IPS-20b (cell line): ENCODE measurements at regions not wholly inside any gene's neighbourhood (a gene's known extent, or its start where the extent isn't known, plus 50 kb on each side); places are given as distances from the start of the nearest gene placed in this dataset.
"Not testable (repeated sequence)": the region's sequence is repeated elsewhere in the genome, so short reads cannot be mapped to it uniquely, and the experiment has no call there.

ENCODE experiments used
- H3K27ac ChIP-seq: one replicate; pipeline ENCODE4 v1.5.1; 2013; ENCODE audit warnings: low read length
- H3K27me3 ChIP-seq: 2 replicates; pipeline ENCODE4 v1.6.1; 2013; ENCODE audit warnings: mild to moderate bottlenecking, low read length, inconsistent platforms; ENCODE audit not compliant: insufficient read depth
- H3K36me3 ChIP-seq: 2 replicates; pipeline ENCODE4 v1.6.1; 2013; ENCODE audit warnings: low read depth, mild to moderate bottlenecking, inconsistent platforms, low read length, moderate library complexity; ENCODE audit not compliant: insufficient read depth
- H3K4me1 ChIP-seq: 2 replicates; pipeline ENCODE4 v1.6.1; 2013; ENCODE audit warnings: mild to moderate bottlenecking, control low read depth, inconsistent platforms, low read length, moderate library complexity; ENCODE audit not compliant: insufficient read depth
- H3K4me3 ChIP-seq: 2 replicates; pipeline ENCODE4 v1.5.1; 2013; ENCODE audit warnings: mild to moderate bottlenecking, low read length, inconsistent platforms
- H3K9ac ChIP-seq: 2 replicates; pipeline ENCODE4 v1.6.1; 2013; ENCODE audit warnings: low read depth, mild to moderate bottlenecking, inconsistent platforms, low read length, moderate library complexity
- H3K9me3 ChIP-seq: 2 replicates; pipeline ENCODE4 v1.6.1; 2013; ENCODE audit warnings: mild to moderate bottlenecking, low read depth, low read length, inconsistent platforms; ENCODE audit not compliant: insufficient read depth

DNA sequence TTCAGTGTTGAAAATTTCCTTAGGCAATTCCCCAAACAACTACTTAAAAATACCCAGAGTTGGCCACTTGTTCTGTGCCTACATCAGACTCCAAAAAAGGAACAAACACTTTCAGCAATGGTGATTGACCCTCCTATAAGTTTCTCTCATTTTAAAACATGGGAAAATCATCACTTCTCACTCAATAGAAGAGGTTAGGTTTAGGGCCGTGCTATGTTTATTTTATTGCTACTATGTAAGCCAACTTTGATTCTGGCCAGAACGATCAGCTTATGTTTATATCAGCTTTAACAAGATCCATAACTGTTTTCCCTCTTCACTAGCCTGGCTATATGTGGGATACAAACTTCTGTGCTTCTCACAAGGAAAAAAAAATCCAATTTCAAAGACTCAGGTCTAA lies 133.1 kb downstream of the MTNR1A start:
- no peak overlapping the region for H3K27ac ChIP-seq
- H3K9ac ChIP-seq: no peak overlapping the region
- H3K27me3 ChIP-seq: no peaks in the 10 kb centered on the region
- no peaks in the 10 kb centered on the region for H3K4me1 ChIP-seq
- H3K9me3 ChIP-seq: no peaks in the 10 kb centered on the region
- no peaks in the 10 kb centered on the region for H3K36me3 ChIP-seq
- H3K4me3 ChIP-seq: no peak overlapping the region

DNA sequence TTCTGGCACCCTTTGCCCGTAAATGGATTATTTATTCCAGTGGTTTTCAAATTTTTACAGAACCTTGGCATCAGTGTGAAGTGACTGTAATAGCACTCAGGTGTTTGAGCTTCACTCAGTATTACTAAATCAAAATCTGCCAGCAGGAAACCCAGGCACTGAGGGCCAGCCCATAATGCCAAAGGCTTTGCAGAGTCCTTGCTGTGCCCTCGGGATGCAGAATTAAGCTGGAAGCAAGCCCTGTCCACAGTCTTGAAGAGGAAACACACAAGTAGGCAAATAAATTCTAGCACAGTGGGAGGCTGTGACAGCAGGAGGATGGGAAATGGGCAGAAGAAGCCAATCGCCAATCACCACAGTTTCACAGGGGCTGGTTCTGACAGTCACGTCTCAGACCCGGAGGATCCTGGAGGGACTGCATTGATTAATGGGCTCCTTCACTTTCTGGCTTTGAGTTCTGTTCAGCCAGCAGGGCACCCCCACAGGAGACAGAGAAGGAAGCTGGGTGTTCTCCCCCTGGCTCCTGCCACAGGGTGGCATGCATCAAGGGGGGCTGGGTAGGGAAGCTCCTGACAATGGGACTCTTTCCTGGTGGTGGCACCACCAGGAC lies 138.8 kb downstream of the MTNR1A start:
- Histone ChIP-seq H3K27ac (no peak overlapping the region), H3K9ac (no peak overlapping the region)

DNA sequence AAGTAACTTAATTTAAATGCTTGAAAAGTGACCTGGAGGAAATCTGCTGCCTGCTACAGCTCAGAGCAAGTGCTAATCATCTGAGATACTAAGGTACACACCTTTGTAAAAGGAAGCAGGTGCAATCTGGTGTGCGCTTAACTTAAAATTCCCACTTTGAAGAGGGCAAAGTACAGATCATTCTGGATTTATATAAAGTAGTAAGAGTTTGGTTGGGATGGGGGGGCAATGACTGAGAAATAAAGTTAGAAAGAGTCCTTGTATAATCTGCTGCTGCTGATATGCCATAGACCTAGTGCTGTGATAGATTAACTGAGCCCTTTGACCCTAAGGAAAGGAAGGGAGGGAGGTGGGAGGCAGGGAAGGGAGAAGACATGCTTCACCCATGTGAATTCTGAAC lies 141.0 kb downstream of the MTNR1A start:
- Histone ChIP-seq H3K27me3 (no peaks in the 10 kb centered on the region), H3K27ac (no peak overlapping the region), H3K36me3 (no peaks in the 10 kb centered on the region), H3K4me3 (no peak overlapping the region), H3K9me3 (no peaks in the 10 kb centered on the region), H3K9ac (no peak overlapping the region), H3K4me1 (no peaks in the 10 kb centered on the region)

More for the DNA sequence above, 138.8 kb downstream of the MTNR1A start:
- H3K36me3 ChIP-seq: no peaks in the 10 kb centered on the region
- no peak overlapping the region for H3K4me3 ChIP-seq
- no peaks in the 10 kb centered on the region for H3K27me3 ChIP-seq
- H3K4me1 ChIP-seq: no peaks in the 10 kb centered on the region
- no peaks in the 10 kb centered on the region for H3K9me3 ChIP-seq

DNA sequence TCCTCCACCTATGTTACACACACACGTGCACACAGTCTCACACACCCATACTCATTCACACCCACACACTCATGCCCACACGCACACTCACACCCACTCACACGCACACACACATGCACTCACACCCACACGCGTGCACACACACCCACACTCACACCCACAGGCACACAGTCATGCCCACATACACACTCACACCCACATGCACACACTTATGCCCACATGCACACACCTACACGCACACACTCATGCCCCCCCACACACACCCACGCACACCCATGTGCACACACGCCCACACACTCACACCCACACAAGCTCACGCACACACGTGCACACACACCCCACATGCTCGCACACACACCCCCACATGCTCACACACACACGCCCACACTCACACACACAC lies 140.0 kb downstream of the F11 start:
- Histone ChIP-seq H3K27me3 (no peaks in the 10 kb centered on the region), H3K4me1 (no peaks in the 10 kb centered on the region), H3K27ac (no peak overlapping the region), H3K9ac (no peak overlapping the region), H3K9me3 (no peaks in the 10 kb centered on the region), H3K4me3 (no peak overlapping the region), H3K36me3 (no peaks in the 10 kb centered on the region)

DNA sequence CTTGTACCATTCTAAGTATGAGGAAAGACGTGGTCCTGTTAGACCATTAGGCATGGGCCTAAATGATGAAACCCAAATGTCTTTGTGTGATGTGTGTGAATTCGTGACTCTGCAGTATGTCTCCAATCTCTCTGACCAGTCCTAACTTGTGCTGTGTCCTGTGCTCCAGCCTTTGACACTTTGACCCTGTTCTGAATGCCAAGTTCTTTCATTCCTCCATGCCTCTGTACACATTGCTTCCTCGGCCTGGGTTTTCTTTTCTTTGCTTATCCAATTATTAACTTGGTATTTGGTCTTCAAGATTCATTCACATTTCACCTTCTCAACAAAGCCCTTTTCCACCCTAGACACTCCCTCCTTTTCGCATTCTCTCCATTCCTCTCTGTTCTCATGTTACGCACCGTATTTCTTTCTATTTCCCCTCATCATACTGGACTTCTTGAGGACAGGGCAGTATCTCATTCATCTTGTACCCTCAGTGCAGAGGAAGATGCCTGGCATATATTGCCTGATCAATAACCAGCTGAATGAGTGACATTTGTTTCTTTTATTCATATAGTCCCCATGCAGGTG lies 138.7 kb downstream of the F11 start:
- Histone ChIP-seq H3K9me3 (no peaks in the 10 kb centered on the region), H3K9ac (no peak overlapping the region), H3K27ac (no peak overlapping the region), H3K27me3 (no peaks in the 10 kb centered on the region), H3K36me3 (no peaks in the 10 kb centered on the region), H3K4me3 (no peak overlapping the region), H3K4me1 (no peaks in the 10 kb centered on the region)

DNA sequence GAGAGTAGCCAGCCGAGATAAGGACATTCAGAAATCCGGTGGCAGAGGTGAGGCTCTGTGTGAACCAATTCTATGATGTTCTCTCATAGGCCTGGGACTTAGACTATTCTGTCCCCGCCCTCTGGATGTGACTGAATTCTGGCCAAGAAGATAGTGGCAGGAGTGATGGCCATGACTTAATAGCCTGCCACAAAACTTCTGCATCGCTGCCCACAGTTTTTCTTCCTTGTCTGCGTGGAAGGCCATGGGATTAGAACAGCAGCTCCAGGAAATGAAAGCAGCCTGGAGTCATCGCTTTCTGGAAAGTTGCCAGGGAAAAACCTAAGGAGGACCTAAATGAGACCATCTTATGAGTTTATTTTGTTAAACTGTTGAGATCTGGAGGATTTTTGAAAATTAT lies 134.7 kb downstream of the F11 start:
- Histone ChIP-seq H3K4me3 (no peak overlapping the region), H3K4me1 (no peaks in the 10 kb centered on the region; the same call in 1 of the 2 replicates), H3K27ac (no peak overlapping the region), H3K9me3 (no peaks in the 10 kb centered on the region), H3K36me3 (no peaks in the 10 kb centered on the region), H3K9ac (no peak overlapping the region), H3K27me3 (no peaks in the 10 kb centered on the region)

DNA sequence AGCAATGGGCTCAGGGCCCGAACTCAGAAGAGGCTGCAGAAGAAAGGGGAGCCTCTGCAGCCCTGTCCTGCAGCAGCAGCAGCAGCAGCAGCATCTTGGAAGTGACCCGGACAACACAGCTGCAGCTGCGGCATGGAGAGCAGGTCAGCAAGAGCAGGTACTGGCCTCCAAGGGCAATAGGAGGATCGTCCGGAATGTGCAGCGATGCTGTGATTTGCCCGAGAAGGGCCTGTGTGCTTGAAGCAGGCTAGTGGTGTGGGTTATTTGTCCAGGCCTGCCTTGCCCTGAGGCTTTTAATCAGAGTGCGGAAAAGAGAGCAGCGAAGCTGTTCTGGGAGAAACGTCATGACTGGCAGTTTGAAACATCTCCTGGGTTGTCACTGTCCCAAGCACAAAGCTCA lies 126.0 kb downstream of the F11 start:
- Histone ChIP-seq H3K36me3 (no peaks in the 10 kb centered on the region), H3K9me3 (no peaks in the 10 kb centered on the region), H3K27ac (no peak overlapping the region), H3K4me1 (no peaks in the 10 kb centered on the region; the same call in 1 of the 2 replicates), H3K27me3 (no peaks in the 10 kb centered on the region), H3K9ac (no peak overlapping the region), H3K4me3 (no peak overlapping the region)

DNA sequence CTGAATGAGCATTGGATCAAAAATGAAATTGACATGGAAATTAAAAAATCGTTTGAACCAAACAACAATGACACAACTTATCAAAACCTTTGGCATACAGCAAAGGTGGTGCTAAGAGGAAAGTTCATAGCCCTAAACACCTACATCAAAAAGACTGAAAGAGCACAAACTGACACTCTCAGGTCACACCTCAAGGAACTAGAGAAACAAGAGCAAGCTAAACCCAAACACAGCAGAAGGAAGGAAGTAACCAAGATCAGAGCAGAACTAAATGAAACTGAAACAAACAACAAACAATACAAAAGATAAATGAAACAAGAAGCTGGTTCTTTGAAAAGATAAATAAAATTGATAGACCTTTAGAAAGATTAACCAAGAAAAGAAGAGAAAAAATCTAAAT lies 118.3 kb downstream of the F11 start:
- H3K36me3 ChIP-seq, H3K27me3 ChIP-seq, H3K27ac ChIP-seq: not testable (repeated sequence)

DNA sequence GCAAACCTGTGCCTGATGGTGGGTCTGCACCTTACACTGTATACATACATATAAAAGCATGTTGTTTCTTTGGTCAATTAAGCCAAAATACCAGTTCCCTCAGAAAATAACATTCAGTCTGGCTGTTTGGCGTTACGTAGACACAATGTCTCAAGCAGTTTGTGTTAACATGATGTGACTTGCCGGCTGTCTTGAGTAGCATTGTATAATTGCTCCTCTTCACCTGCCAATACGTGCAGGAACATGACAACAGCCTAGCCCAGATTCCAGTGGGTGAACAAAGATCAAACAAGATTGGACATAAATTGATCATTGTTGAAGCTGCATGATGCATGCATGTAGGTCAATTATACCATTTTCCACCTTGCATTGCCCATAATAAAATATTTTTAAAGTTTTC lies 102.3 kb downstream of the F11 start:
- H3K4me1 ChIP-seq: no peaks in the 10 kb centered on the region
- H3K4me3 ChIP-seq: no peak overlapping the region

More for the DNA sequence above, 118.3 kb downstream of the F11 start:
- not testable (repeated sequence) for H3K4me1 ChIP-seq, H3K9ac ChIP-seq, H3K9me3 ChIP-seq, H3K4me3 ChIP-seq

DNA sequence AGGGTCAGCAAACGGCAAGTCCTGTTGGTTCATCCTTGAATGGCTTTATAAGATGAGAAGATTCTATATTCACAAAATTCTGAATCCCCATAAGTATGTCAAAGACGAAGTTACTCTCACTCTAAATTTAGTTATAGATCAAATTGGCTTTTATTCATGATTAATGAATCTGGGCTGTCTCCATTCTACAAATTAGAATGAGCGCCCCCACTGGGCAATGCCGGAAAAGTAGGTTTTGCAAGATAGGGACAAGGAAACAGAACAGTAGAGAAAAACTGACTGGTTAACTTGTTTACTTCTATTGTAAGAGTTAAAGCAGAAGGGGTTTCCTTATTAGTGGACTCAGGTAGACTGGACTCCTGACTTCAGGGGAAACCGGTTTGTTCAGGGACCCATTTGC lies 100.3 kb downstream of the F11 start:
- H3K36me3 ChIP-seq: no peaks in the 10 kb centered on the region
- H3K9me3 ChIP-seq: peaks cover 29% of the 10 kb centered on the region
- H3K4me1 ChIP-seq: no peaks in the 10 kb centered on the region
- no peak overlapping the region for H3K27ac ChIP-seq
- no peak overlapping the region for H3K9ac ChIP-seq
- no peak overlapping the region for H3K4me3 ChIP-seq
- H3K27me3 ChIP-seq: no peaks in the 10 kb centered on the region

More for the DNA sequence above, 102.3 kb downstream of the F11 start:
- H3K9me3 ChIP-seq: peaks cover 28% of the 10 kb centered on the region
- H3K27ac ChIP-seq: no peak overlapping the region
- no peak overlapping the region for H3K9ac ChIP-seq
- no peaks in the 10 kb centered on the region for H3K36me3 ChIP-seq
- H3K27me3 ChIP-seq: no peaks in the 10 kb centered on the region

DNA sequence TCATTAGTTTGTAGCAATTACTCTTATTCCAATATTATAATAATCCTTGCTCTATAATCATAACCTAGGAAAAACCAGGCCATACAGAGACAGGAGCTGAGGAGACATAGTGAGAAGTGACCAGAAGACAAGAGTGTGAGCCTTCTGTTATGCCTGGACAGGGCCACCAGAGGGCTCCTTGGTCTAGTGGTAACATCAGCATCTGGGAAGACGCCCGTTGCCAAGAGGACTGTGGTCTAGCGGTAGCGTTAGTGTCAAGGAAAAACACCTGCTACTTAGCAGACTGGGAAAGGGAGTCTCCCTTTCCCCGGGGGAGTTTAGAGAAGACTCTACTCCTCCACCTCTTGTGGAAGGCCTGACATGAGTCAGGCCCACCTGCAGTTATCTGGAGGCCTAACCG lies 97.0 kb downstream of the F11 start:
- H3K27me3 ChIP-seq, H3K27ac ChIP-seq, H3K36me3 ChIP-seq, H3K4me1 ChIP-seq, H3K4me3 ChIP-seq, H3K9ac ChIP-seq: not testable (repeated sequence)
- H3K9me3 ChIP-seq: peaks cover 29% of the 10 kb centered on the region

DNA sequence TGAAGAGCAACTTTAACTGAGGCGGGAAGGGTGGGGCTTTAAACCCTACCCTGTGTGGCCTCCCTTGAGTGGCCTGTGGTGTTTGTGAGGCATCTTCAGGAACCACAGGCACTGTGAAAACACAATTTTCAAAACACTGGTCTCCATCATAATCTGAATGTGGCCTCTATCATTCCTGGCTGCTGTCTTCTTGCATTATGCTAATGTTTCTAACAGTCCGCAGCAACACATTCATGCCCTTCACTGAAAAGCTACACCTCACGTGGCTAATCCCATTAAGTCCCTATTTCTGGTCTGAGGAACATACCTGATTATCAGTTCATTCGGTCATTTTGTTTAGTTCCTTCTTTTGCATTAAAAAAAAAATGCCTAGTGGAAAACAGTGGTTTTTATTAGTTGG lies 94.6 kb downstream of the F11 start:
- Histone ChIP-seq H3K4me3 (no peak overlapping the region), H3K9ac (no peak overlapping the region), H3K4me1 (no peaks in the 10 kb centered on the region), H3K27me3 (no peaks in the 10 kb centered on the region), H3K36me3 (no peaks in the 10 kb centered on the region), H3K27ac (no peak overlapping the region), H3K9me3 (peaks cover 23% of the 10 kb centered on the region)
